ENCODE measurements at regions not wholly inside any gene's neighbourhood (a gene's known extent, or its start where the extent isn't known, plus 50 kb on each side); places are given as distances from the start of the nearest gene placed in this dataset.

GRCh38 chr3:150255826-150256225, 152.3 kb upstream of the TSC22D2 start:
- Histone ChIP-seq H3K9ac (ENCODE audit: low read depth in 2 of 2, low read length in 2 of 2) (no peak overlapping the region), H3K27ac (no peak overlapping the region), H3K4me3 (no peak overlapping the region), H3K4me1 (no peaks in the 10 kb centered on the region), H3K9me3 (no peaks in the 10 kb centered on the region), H3K27me3 (no peaks in the 10 kb centered on the region), H3K36me3 (no peaks in the 10 kb centered on the region)
- intact Hi-C loops (cut with DNase I): no loop called here
- DNase-seq: no peak
- TF ChIP-seq, protein P1, sequence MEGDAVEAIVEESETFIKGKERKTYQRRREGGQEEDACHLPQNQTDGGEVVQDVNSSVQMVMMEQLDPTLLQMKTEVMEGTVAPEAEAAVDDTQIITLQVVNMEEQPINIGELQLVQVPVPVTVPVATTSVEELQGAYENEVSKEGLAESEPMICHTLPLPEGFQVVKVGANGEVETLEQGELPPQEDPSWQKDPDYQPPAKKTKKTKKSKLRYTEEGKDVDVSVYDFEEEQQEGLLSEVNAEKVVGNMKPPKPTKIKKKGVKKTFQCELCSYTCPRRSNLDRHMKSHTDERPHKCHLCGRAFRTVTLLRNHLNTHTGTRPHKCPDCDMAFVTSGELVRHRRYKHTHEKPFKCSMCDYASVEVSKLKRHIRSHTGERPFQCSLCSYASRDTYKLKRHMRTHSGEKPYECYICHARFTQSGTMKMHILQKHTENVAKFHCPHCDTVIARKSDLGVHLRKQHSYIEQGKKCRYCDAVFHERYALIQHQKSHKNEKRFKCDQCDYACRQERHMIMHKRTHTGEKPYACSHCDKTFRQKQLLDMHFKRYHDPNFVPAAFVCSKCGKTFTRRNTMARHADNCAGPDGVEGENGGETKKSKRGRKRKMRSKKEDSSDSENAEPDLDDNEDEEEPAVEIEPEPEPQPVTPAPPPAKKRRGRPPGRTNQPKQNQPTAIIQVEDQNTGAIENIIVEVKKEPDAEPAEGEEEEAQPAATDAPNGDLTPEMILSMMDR (IDR thresholded peaks at IDR 0.05): no peak

GRCh38 chr3:150255413-150255812, 152.7 kb upstream of the TSC22D2 start:
- H3K4me1 ChIP-seq: no peaks in the 10 kb centered on the region
- no peaks in the 10 kb centered on the region for H3K36me3 ChIP-seq
- TF ChIP-seq, protein P1 (IDR thresholded peaks at IDR 0.05): no peak
- H3K27ac ChIP-seq: no peak overlapping the region
- H3K27me3 ChIP-seq: no peaks in the 10 kb centered on the region
- no peaks in the 10 kb centered on the region for H3K9me3 ChIP-seq
- DNase-seq: no peak
- H3K4me3 ChIP-seq: no peak overlapping the region
- intact Hi-C loops (cut with DNase I): no loop called here
- no peak overlapping the region for H3K9ac ChIP-seq (ENCODE audit: low read depth in 2 of 2, low read length in 2 of 2)

DNA sequence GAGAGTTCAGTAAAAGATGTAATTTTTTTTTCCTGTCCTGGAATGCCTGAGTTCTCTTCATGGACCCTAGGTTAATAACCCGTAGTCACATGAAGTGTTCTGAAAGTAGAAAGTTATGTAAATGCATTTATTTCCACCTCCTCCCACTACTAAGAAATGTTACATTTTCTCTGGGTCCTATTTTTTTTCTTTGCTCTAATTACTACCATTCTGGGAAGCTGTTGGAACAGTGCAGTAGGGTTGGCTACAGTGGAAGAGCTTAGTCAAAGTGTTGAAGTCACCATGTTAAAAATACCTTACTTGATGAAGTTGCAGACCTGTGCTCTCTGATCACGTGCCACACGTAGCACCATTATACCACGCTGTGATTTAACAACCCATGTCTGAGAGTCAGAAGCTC, 153.8 kb upstream of the TSC22D2 start:
- TF ChIP-seq, protein P1 (IDR thresholded peaks at IDR 0.05): no peak
- no peak for DNase-seq
- no peaks in the 10 kb centered on the region for H3K9me3 ChIP-seq
- no peak overlapping the region for H3K9ac ChIP-seq (ENCODE audit: low read depth in 2 of 2, low read length in 2 of 2)
- no peaks in the 10 kb centered on the region for H3K36me3 ChIP-seq
- H3K27me3 ChIP-seq: no peaks in the 10 kb centered on the region
- intact Hi-C loops (cut with DNase I): no loop called here
- no peak overlapping the region for H3K4me3 ChIP-seq
- no peaks in the 10 kb centered on the region for H3K4me1 ChIP-seq
- H3K27ac ChIP-seq: no peak overlapping the region

DNA sequence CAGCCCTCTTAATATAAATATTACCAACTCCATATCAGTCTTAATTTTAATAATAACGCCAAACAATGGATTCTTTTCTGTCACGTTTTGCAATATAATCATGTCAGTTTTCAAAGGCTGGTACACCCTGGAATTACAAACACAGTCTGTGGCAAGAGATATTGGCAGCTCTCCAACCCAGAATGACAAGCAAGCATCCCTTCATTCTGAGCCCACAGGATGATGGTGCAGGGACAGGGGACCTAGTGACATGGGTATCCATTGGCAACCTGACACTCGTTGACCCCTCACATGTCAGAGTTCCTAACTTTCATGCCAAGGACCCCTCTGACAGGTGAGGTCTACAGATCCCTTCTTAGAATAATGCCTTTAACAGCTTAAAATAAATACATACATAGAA, 154.5 kb upstream of the TSC22D2 start:
- intact Hi-C loops (cut with DNase I): no loop called here
- no peak for DNase-seq
- Histone ChIP-seq H3K27me3 (no peaks in the 10 kb centered on the region), H3K36me3 (no peaks in the 10 kb centered on the region), H3K9ac (ENCODE audit: low read depth in 2 of 2, low read length in 2 of 2) (no peak overlapping the region), H3K4me3 (no peak overlapping the region), H3K4me1 (no peaks in the 10 kb centered on the region), H3K27ac (no peak overlapping the region), H3K9me3 (no peaks in the 10 kb centered on the region)
- TF ChIP-seq, protein P1 (IDR thresholded peaks at IDR 0.05): no peak

GRCh38 chr3:150252462-150252861, 155.6 kb upstream of the TSC22D2 start:
- Histone ChIP-seq H3K27ac (no peak overlapping the region), H3K9ac (ENCODE audit: low read depth in 2 of 2, low read length in 2 of 2) (no peak overlapping the region), H3K4me3 (no peak overlapping the region), H3K27me3 (no peaks in the 10 kb centered on the region), H3K9me3 (no peaks in the 10 kb centered on the region), H3K36me3 (no peaks in the 10 kb centered on the region), H3K4me1 (no peaks in the 10 kb centered on the region)
- intact Hi-C loops (cut with DNase I): no loop called here
- TF ChIP-seq, protein P1 (IDR thresholded peaks at IDR 0.05): no peak
- DNase-seq: no peak
